Dendritic cell treated with granulocyte-macrophage colony-stimulating factor and Interleukin-4, amounts not matched to agents 40 ng/mL and 50 ng/mL, for 4 days (primary cell): ENCODE measurements at regions not wholly inside any gene's neighbourhood (a gene's known extent, or its start where the extent isn't known, plus 50 kb on each side); places are given as distances from the start of the nearest gene placed in this dataset.

ENCODE experiments used
- H3K27ac Mint-ChIP-seq: one replicate; pipeline ENCODE4 v1.8.0; 2022; ENCODE audit warnings: mild to moderate bottlenecking, mixed read lengths
- H3K27me3 Mint-ChIP-seq: one replicate; pipeline ENCODE4 v1.8.0; 2022; ENCODE audit warnings: mild to moderate bottlenecking, mixed read lengths
- H3K36me3 Mint-ChIP-seq: one replicate; pipeline ENCODE4 v1.8.0; 2022; ENCODE audit warnings: low read depth, mixed read lengths
- H3K4me1 Mint-ChIP-seq: one replicate; pipeline ENCODE4 v1.8.0; 2022; ENCODE audit warnings: low read depth, mixed read lengths
- H3K4me3 Mint-ChIP-seq: one replicate; pipeline ENCODE4 v1.8.0; 2022; ENCODE audit warnings: mild to moderate bottlenecking, moderate library complexity, mixed read lengths
- H3K9me3 Mint-ChIP-seq: one replicate; pipeline ENCODE4 v1.8.0; 2022; ENCODE audit warnings: mixed read lengths
- intact Hi-C: fragments of 100-400 bp; cut with micrococcal nuclease; formaldehyde crosslinking; loops from one replicate; pipeline ENCODE4 v1.15.0; 2022

- Mint-ChIP-seq H3K4me3 (no peak overlapping the region), H3K27me3 (no peaks in the 10 kb centered on the region), H3K36me3 (no peaks in the 10 kb centered on the region), H3K4me1 (no peaks in the 10 kb centered on the region), H3K27ac (no peak overlapping the region), H3K9me3 (peaks cover 12% of the 10 kb centered on the region)
- intact Hi-C loops: no loop called here
Measured at GRCh38 chr2:185128346-185128745, 530.0 kb downstream of the ZNF804A start.

- intact Hi-C loops: no loop called here
- Mint-ChIP-seq H3K27me3 (no peaks in the 10 kb centered on the region), H3K4me1 (no peaks in the 10 kb centered on the region), H3K4me3 (no peak overlapping the region), H3K36me3 (no peaks in the 10 kb centered on the region), H3K27ac (no peak overlapping the region), H3K9me3 (peaks cover 18% of the 10 kb centered on the region)
Measured at GRCh38 chr2:185128996-185129395, 530.7 kb downstream of the ZNF804A start.

DNA sequence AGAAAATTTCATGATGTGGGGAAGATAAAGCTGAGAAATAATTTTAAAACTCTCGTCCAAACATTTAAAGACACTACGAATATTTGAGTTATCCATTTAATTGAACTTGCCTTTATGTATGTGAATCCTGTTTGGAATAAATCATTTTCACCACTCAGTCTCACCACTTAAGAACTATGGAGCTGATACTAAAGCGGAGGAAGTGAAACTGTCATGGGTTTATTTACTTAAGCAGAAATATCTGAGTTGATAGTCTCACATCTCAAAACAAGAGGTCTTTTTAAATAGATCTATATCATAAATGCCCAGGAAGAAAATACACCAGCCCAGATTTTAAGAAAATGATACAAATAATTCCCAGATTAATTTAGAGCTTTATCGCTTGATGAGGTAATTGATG is 532.4 kb downstream of the ZNF804A start:
- no peaks in the 10 kb centered on the region for H3K36me3 Mint-ChIP-seq
- no peak overlapping the region for H3K4me3 Mint-ChIP-seq
- H3K27me3 Mint-ChIP-seq: no peaks in the 10 kb centered on the region
- H3K9me3 Mint-ChIP-seq: peaks cover 32% of the 10 kb centered on the region
- H3K27ac Mint-ChIP-seq: no peak overlapping the region
- intact Hi-C loops: no loop called here
- no peaks in the 10 kb centered on the region for H3K4me1 Mint-ChIP-seq

DNA sequence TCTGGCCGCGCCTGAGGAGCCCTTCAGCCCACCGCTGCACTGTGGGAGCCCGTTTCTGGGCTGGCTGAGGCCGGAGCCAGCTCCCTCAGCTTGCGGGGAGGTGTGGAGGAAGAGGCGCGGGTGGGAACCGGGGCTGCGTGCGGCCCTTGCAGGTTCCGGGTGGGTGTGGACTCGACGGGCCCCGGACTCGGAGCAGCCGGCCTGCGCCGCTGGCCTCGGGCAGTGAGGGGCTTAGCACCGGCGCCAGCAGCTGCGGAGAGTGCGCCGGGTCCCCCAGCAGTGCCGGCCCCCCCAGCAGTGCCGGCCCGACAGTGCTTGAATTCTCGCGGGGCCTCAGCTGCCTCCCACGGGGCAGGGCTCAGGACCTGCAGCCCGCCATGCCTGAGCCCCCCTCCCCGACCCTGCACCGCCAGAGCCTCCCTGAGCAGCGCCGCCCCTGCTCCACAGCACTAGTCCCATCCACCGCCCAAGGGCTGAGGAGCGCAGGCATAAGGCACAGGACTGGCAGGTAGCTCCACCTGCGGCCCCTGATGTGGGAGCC is 534.2 kb downstream of the ZNF804A start:
- H3K4me1 Mint-ChIP-seq: no peaks in the 10 kb centered on the region
- H3K27me3 Mint-ChIP-seq: no peaks in the 10 kb centered on the region
- no peaks in the 10 kb centered on the region for H3K36me3 Mint-ChIP-seq
- no peak overlapping the region for H3K4me3 Mint-ChIP-seq
- intact Hi-C loops: no loop called here
- peaks cover 28% of the 10 kb centered on the region for H3K9me3 Mint-ChIP-seq
- no peak overlapping the region for H3K27ac Mint-ChIP-seq

DNA sequence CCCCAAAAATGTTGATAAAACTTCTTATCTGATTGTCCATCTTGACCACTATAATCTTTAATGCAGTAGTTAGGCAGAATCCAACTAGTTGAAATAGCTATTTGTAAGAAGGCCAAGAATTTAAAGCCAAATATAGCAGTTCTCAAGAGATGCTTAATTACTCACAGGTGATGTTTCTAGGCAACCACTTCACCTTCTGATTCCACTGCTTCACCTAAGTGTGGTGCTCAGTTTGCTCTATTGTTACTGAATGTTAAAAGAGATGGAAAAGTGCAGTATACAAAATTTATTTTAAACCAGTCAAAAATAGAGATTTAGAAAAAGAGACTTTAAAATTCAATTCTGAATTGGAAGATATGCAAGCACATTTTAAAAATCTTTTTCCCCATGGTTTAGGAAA is 539.4 kb downstream of the ZNF804A start:
- Mint-ChIP-seq H3K4me1 (no peaks in the 10 kb centered on the region), H3K27me3 (no peaks in the 10 kb centered on the region), H3K4me3 (no peak overlapping the region), H3K36me3 (no peaks in the 10 kb centered on the region), H3K9me3 (peaks cover 40% of the 10 kb centered on the region), H3K27ac (no peak overlapping the region)
- intact Hi-C loops: no loop called here

DNA sequence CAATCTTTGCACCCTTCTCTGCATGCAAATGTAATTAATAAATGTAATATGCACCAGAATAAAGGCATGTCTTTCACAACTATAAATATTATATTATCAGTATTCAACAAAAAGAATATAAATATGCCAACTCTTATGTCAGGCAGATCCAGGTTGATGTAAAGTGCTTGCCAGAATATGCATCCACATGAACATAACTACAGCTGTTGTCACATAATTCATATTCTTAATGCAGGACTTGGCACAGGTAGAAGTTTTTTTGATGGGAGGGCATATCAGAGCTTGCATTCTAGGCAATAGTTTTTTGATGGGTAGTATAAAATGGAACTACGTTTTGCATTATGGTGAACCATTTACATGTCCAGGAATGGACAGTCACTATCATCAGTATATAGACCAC is 544.3 kb downstream of the ZNF804A start:
- Mint-ChIP-seq H3K4me3 (no peak overlapping the region), H3K36me3 (no peaks in the 10 kb centered on the region), H3K27ac (no peak overlapping the region), H3K27me3 (no peaks in the 10 kb centered on the region), H3K4me1 (no peaks in the 10 kb centered on the region), H3K9me3 (peaks cover 27% of the 10 kb centered on the region)
- intact Hi-C loops: no loop called here

GRCh38 chr2:185144159-185144919 is 546.0 kb downstream of the ZNF804A start:
- H3K9me3 Mint-ChIP-seq: peaks cover 27% of the 10 kb centered on the region
- intact Hi-C loops: no loop called here
- H3K4me3 Mint-ChIP-seq: no peak overlapping the region
- no peaks in the 10 kb centered on the region for H3K36me3 Mint-ChIP-seq
- no peaks in the 10 kb centered on the region for H3K27me3 Mint-ChIP-seq
- no peaks in the 10 kb centered on the region for H3K4me1 Mint-ChIP-seq
- no peak overlapping the region for H3K27ac Mint-ChIP-seq

DNA sequence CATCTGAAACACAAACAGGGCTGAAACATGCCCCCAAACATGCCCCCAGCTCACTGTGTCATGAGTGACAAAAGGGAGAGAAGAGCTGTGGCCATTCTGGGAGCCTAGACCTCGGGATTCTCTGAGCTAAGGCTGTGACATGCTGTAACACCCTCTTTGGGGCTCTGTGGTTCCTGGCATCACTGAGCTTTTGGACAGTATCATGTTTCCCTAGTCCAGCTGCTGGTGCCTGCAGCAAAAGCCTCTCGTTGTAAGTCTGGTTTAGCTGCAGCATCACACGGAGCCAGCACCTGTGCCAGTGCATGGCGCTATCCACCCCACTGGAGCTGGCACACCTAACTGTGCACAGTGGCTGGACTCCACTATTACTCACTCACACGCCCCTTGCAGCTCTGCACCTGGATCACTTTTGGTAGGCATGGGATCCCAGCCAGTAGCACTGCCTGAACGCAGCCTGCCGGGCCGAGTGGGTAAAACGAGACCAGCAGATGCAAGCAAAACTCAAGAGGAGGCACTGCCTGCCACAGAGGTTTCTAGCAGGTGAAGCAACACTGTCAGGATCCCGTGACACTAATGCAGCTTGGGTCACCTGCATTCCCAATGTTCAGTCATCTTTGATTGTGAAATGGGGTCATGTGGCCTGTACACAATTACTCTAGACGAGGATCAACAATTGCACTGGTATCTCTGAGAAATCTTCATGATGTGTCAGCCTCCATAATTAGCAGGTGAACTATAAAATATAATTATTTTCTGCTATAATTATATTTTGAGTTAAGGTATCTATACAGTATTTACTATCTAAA is 547.2 kb downstream of the ZNF804A start:
- peaks cover 15% of the 10 kb centered on the region for H3K9me3 Mint-ChIP-seq
- intact Hi-C loops: no loop called here
- no peak overlapping the region for H3K4me3 Mint-ChIP-seq
- H3K36me3 Mint-ChIP-seq: no peaks in the 10 kb centered on the region
- no peaks in the 10 kb centered on the region for H3K27me3 Mint-ChIP-seq
- H3K27ac Mint-ChIP-seq: no peak overlapping the region
- no peaks in the 10 kb centered on the region for H3K4me1 Mint-ChIP-seq

GRCh38 chr2:185147361-185147760 is 549.0 kb downstream of the ZNF804A start:
- Mint-ChIP-seq H3K27ac (no peak overlapping the region), H3K27me3 (no peaks in the 10 kb centered on the region), H3K4me1 (no peaks in the 10 kb centered on the region), H3K9me3 (peaks cover 9% of the 10 kb centered on the region), H3K36me3 (no peaks in the 10 kb centered on the region), H3K4me3 (no peak overlapping the region)
- intact Hi-C loops: no loop called here

GRCh38 chr2:185152186-185152585 is 553.9 kb downstream of the ZNF804A start:
- Mint-ChIP-seq H3K27ac (no peak overlapping the region), H3K27me3 (no peaks in the 10 kb centered on the region), H3K4me3 (no peak overlapping the region), H3K9me3 (peaks cover 6% of the 10 kb centered on the region), H3K4me1 (no peaks in the 10 kb centered on the region), H3K36me3 (no peaks in the 10 kb centered on the region)
- intact Hi-C loops: no loop called here

GRCh38 chr2:185161701-185162100 is 563.4 kb downstream of the ZNF804A start:
- Mint-ChIP-seq H3K27ac (no peak overlapping the region), H3K27me3 (no peaks in the 10 kb centered on the region), H3K4me1 (no peaks in the 10 kb centered on the region), H3K9me3 (peaks cover 19% of the 10 kb centered on the region), H3K36me3 (no peaks in the 10 kb centered on the region), H3K4me3 (no peak overlapping the region)
- intact Hi-C loops: no loop called here

- no peaks in the 10 kb centered on the region for H3K4me1 Mint-ChIP-seq
- no peaks in the 10 kb centered on the region for H3K36me3 Mint-ChIP-seq
- intact Hi-C loops: no loop called here
- H3K9me3 Mint-ChIP-seq: no peaks in the 10 kb centered on the region
- no peak overlapping the region for H3K4me3 Mint-ChIP-seq
- H3K27ac Mint-ChIP-seq: no peak overlapping the region
- no peaks in the 10 kb centered on the region for H3K27me3 Mint-ChIP-seq
Measured at GRCh38 chr2:185174353-185174752, 564.3 kb upstream of the FSIP2 start.

GRCh38 chr2:185179743-185180142 is 558.9 kb upstream of the FSIP2 start:
- no peak overlapping the region for H3K4me3 Mint-ChIP-seq

DNA sequence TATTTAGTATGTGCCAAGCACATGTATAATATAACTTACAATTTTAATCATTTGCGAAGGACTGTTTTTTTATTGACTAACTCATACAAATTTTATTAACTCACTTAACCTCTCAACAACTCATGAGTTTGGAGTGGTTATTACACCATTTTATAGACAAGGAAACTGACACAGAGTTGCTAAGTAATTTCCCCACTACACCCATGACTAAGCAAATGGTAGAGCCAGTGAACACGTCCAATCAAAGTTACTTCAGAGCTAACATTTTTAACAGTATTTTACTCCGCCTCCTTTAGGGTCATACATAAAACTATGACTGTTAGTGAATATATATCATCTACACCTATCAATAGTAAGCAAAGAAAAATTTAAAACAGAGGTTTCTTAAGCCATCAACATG is 556.7 kb upstream of the FSIP2 start:
- intact Hi-C loops: no loop called here

More at GRCh38 chr2:185179743-185180142, 558.9 kb upstream of the FSIP2 start:
- H3K27me3 Mint-ChIP-seq: no peaks in the 10 kb centered on the region
- H3K4me1 Mint-ChIP-seq: no peaks in the 10 kb centered on the region
- intact Hi-C loops: no loop called here
- peaks cover 11% of the 10 kb centered on the region for H3K9me3 Mint-ChIP-seq
- H3K27ac Mint-ChIP-seq: no peak overlapping the region
- no peaks in the 10 kb centered on the region for H3K36me3 Mint-ChIP-seq

More for the DNA sequence above, 556.7 kb upstream of the FSIP2 start:
- Mint-ChIP-seq H3K27ac (no peak overlapping the region), H3K27me3 (no peaks in the 10 kb centered on the region), H3K36me3 (no peaks in the 10 kb centered on the region), H3K4me1 (no peaks in the 10 kb centered on the region), H3K9me3 (peaks cover 23% of the 10 kb centered on the region), H3K4me3 (no peak overlapping the region)
